ENCODE measurements at regions not wholly inside any gene's neighbourhood (a gene's known extent, or its start where the extent isn't known, plus 50 kb on each side); places are given as distances from the start of the nearest gene placed in this dataset.

- Mint-ChIP-seq H3K36me3 (ENCODE audit: low read depth) (no peaks in the 10 kb centered on the region), H3K9me3 (no peaks in the 10 kb centered on the region)
These were observed 340.3 kb upstream of the TRAM1L1 start for GRCh38 chr4:117425636-117426035.

GRCh38 chr4:117428536-117428935 lies 343.2 kb upstream of the TRAM1L1 start:
- no peak overlapping the region for H3K4me3 Mint-ChIP-seq
- intact Hi-C loops (cut with micrococcal nuclease) = no loop called here

More at GRCh38 chr4:117425636-117426035, 340.3 kb upstream of the TRAM1L1 start:
- Mint-ChIP-seq H3K4me3 (no peak overlapping the region), H3K27ac (no peak overlapping the region), H3K4me1 (ENCODE audit: low read depth) (no peaks in the 10 kb centered on the region), H3K27me3 (no peaks in the 10 kb centered on the region)
- intact Hi-C loops (cut with micrococcal nuclease) = no loop called here

GRCh38 chr4:117429061-117429460 lies 343.7 kb upstream of the TRAM1L1 start:
- no peaks in the 10 kb centered on the region for H3K27me3 Mint-ChIP-seq
- no peak overlapping the region for H3K4me3 Mint-ChIP-seq
- no peak overlapping the region for H3K27ac Mint-ChIP-seq
- no peaks in the 10 kb centered on the region for H3K36me3 Mint-ChIP-seq (ENCODE audit: low read depth)
- H3K9me3 Mint-ChIP-seq = no peaks in the 10 kb centered on the region
- intact Hi-C loops (cut with micrococcal nuclease) = no loop called here
- H3K4me1 Mint-ChIP-seq (ENCODE audit: low read depth) = no peaks in the 10 kb centered on the region

More at GRCh38 chr4:117428536-117428935, 343.2 kb upstream of the TRAM1L1 start:
- no peaks in the 10 kb centered on the region for H3K4me1 Mint-ChIP-seq (ENCODE audit: low read depth)
- no peak overlapping the region for H3K27ac Mint-ChIP-seq
- no peaks in the 10 kb centered on the region for H3K36me3 Mint-ChIP-seq (ENCODE audit: low read depth)
- no peaks in the 10 kb centered on the region for H3K9me3 Mint-ChIP-seq
- H3K27me3 Mint-ChIP-seq = no peaks in the 10 kb centered on the region

GRCh38 chr4:117429506-117429905 lies 344.1 kb upstream of the TRAM1L1 start:
- intact Hi-C loops (cut with micrococcal nuclease) = no loop called here
- H3K36me3 Mint-ChIP-seq (ENCODE audit: low read depth) = no peaks in the 10 kb centered on the region
- no peak overlapping the region for H3K27ac Mint-ChIP-seq
- no peaks in the 10 kb centered on the region for H3K27me3 Mint-ChIP-seq
- no peaks in the 10 kb centered on the region for H3K4me1 Mint-ChIP-seq (ENCODE audit: low read depth)
- no peak overlapping the region for H3K4me3 Mint-ChIP-seq
- no peaks in the 10 kb centered on the region for H3K9me3 Mint-ChIP-seq

GRCh38 chr4:117434424-117434823 lies 349.0 kb upstream of the TRAM1L1 start:
- no peaks in the 10 kb centered on the region for H3K4me1 Mint-ChIP-seq (ENCODE audit: low read depth)

GRCh38 chr4:117447925-117448324 lies 362.5 kb upstream of the TRAM1L1 start:
- H3K36me3 Mint-ChIP-seq (ENCODE audit: low read depth) = no peaks in the 10 kb centered on the region
- H3K4me1 Mint-ChIP-seq (ENCODE audit: low read depth) = no peaks in the 10 kb centered on the region
- no peak overlapping the region for H3K27ac Mint-ChIP-seq
- intact Hi-C loops (cut with micrococcal nuclease) = loop anchor here (5.0 kb wide), 1 partner anchor 584 kb away; the partner anchor contains the start of gene NDST3
- H3K9me3 Mint-ChIP-seq = no peaks in the 10 kb centered on the region
- H3K27me3 Mint-ChIP-seq = no peaks in the 10 kb centered on the region
- no peak overlapping the region for H3K4me3 Mint-ChIP-seq

More at GRCh38 chr4:117434424-117434823, 349.0 kb upstream of the TRAM1L1 start:
- Mint-ChIP-seq H3K9me3 (no peaks in the 10 kb centered on the region), H3K36me3 (ENCODE audit: low read depth) (no peaks in the 10 kb centered on the region), H3K4me3 (no peak overlapping the region), H3K27ac (no peak overlapping the region), H3K27me3 (no peaks in the 10 kb centered on the region)
- intact Hi-C loops (cut with micrococcal nuclease) = no loop called here

- Mint-ChIP-seq H3K36me3 (ENCODE audit: low read depth) (no peaks in the 10 kb centered on the region), H3K4me3 (no peak overlapping the region), H3K9me3 (no peaks in the 10 kb centered on the region), H3K27me3 (no peaks in the 10 kb centered on the region), H3K4me1 (ENCODE audit: low read depth) (no peaks in the 10 kb centered on the region), H3K27ac (no peak overlapping the region)
- intact Hi-C loops (cut with micrococcal nuclease) = no loop called here
These were observed 369.7 kb upstream of the TRAM1L1 start for GRCh38 chr4:117455088-117455487.

- H3K4me3 Mint-ChIP-seq = no peak overlapping the region
- no peaks in the 10 kb centered on the region for H3K27me3 Mint-ChIP-seq
These were observed 381.0 kb upstream of the TRAM1L1 start for GRCh38 chr4:117466388-117466787.

GRCh38 chr4:117467404-117467803 lies 382.0 kb upstream of the TRAM1L1 start:
- Mint-ChIP-seq H3K27ac (no peak overlapping the region), H3K27me3 (no peaks in the 10 kb centered on the region), H3K36me3 (ENCODE audit: low read depth) (no peaks in the 10 kb centered on the region), H3K9me3 (peaks cover 14% of the 10 kb centered on the region), H3K4me3 (no peak overlapping the region), H3K4me1 (ENCODE audit: low read depth) (no peaks in the 10 kb centered on the region)
- intact Hi-C loops (cut with micrococcal nuclease) = no loop called here

More at GRCh38 chr4:117466388-117466787, 381.0 kb upstream of the TRAM1L1 start:
- intact Hi-C loops (cut with micrococcal nuclease) = no loop called here
- peaks cover 14% of the 10 kb centered on the region for H3K9me3 Mint-ChIP-seq
- no peaks in the 10 kb centered on the region for H3K36me3 Mint-ChIP-seq (ENCODE audit: low read depth)
- no peaks in the 10 kb centered on the region for H3K4me1 Mint-ChIP-seq (ENCODE audit: low read depth)
- H3K27ac Mint-ChIP-seq = no peak overlapping the region

- H3K36me3 Mint-ChIP-seq (ENCODE audit: low read depth) = no peaks in the 10 kb centered on the region
- no peaks in the 10 kb centered on the region for H3K9me3 Mint-ChIP-seq
- intact Hi-C loops (cut with micrococcal nuclease) = no loop called here
- H3K27ac Mint-ChIP-seq = no peak overlapping the region
- no peaks in the 10 kb centered on the region for H3K27me3 Mint-ChIP-seq
- H3K4me3 Mint-ChIP-seq = no peak overlapping the region
- H3K4me1 Mint-ChIP-seq (ENCODE audit: low read depth) = no peaks in the 10 kb centered on the region
These were observed 389.6 kb upstream of the TRAM1L1 start for GRCh38 chr4:117474987-117475386.

GRCh38 chr4:117477925-117478324 lies 392.5 kb upstream of the TRAM1L1 start:
- no peak overlapping the region for H3K4me3 Mint-ChIP-seq
- no peaks in the 10 kb centered on the region for H3K9me3 Mint-ChIP-seq
- intact Hi-C loops (cut with micrococcal nuclease) = no loop called here
- no peak overlapping the region for H3K27ac Mint-ChIP-seq
- no peaks in the 10 kb centered on the region for H3K4me1 Mint-ChIP-seq (ENCODE audit: low read depth)
- H3K27me3 Mint-ChIP-seq = no peaks in the 10 kb centered on the region
- H3K36me3 Mint-ChIP-seq (ENCODE audit: low read depth) = no peaks in the 10 kb centered on the region

GRCh38 chr4:117478702-117479101 lies 393.3 kb upstream of the TRAM1L1 start:
- H3K4me3 Mint-ChIP-seq = no peak overlapping the region
- intact Hi-C loops (cut with micrococcal nuclease) = no loop called here
- no peaks in the 10 kb centered on the region for H3K27me3 Mint-ChIP-seq
- H3K9me3 Mint-ChIP-seq = no peaks in the 10 kb centered on the region
- H3K36me3 Mint-ChIP-seq (ENCODE audit: low read depth) = no peaks in the 10 kb centered on the region
- no peaks in the 10 kb centered on the region for H3K4me1 Mint-ChIP-seq (ENCODE audit: low read depth)
- no peak overlapping the region for H3K27ac Mint-ChIP-seq

GRCh38 chr4:117479673-117480072 lies 394.3 kb upstream of the TRAM1L1 start:
- intact Hi-C loops (cut with micrococcal nuclease) = no loop called here
- Mint-ChIP-seq H3K27ac (no peak overlapping the region), H3K9me3 (no peaks in the 10 kb centered on the region), H3K27me3 (no peaks in the 10 kb centered on the region), H3K4me1 (ENCODE audit: low read depth) (no peaks in the 10 kb centered on the region), H3K4me3 (no peak overlapping the region), H3K36me3 (ENCODE audit: low read depth) (no peaks in the 10 kb centered on the region)

- no peak overlapping the region for H3K27ac Mint-ChIP-seq
- H3K36me3 Mint-ChIP-seq (ENCODE audit: low read depth) = no peaks in the 10 kb centered on the region
- H3K4me1 Mint-ChIP-seq (ENCODE audit: low read depth) = no peaks in the 10 kb centered on the region
These were observed 396.4 kb upstream of the TRAM1L1 start for GRCh38 chr4:117481742-117482141.

GRCh38 chr4:117488692-117489091 lies 403.3 kb upstream of the TRAM1L1 start:
- Mint-ChIP-seq H3K9me3 (no peaks in the 10 kb centered on the region), H3K27me3 (no peaks in the 10 kb centered on the region), H3K27ac (no peak overlapping the region), H3K4me3 (no peak overlapping the region), H3K36me3 (ENCODE audit: low read depth) (no peaks in the 10 kb centered on the region), H3K4me1 (ENCODE audit: low read depth) (no peaks in the 10 kb centered on the region)
- intact Hi-C loops (cut with micrococcal nuclease) = no loop called here

More at GRCh38 chr4:117481742-117482141, 396.4 kb upstream of the TRAM1L1 start:
- intact Hi-C loops (cut with micrococcal nuclease) = no loop called here
- no peak overlapping the region for H3K4me3 Mint-ChIP-seq
- no peaks in the 10 kb centered on the region for H3K27me3 Mint-ChIP-seq
- H3K9me3 Mint-ChIP-seq = no peaks in the 10 kb centered on the region

Measured in dendritic cell treated with granulocyte-macrophage colony-stimulating factor and Interleukin-4, amounts not matched to agents 40 ng/mL and 50 ng/mL, for 4 days (primary cell).